GM21529 (cell line): ENCODE measurements at regions not wholly inside any gene's neighbourhood (a gene's known extent, or its start where the extent isn't known, plus 50 kb on each side); places are given as distances from the start of the nearest gene placed in this dataset.

ENCODE experiments used
- ATAC-seq: cut with Tn5 transposase; IDR thresholded peaks from one replicate; pipeline ENCODE4 v1.9.1; 2021; ENCODE audit not compliant: unreplicated experiment

GRCh38 chr21:24188506-24188905 lies 1418.8 kb downstream of the MRPL39 start:
- ATAC-seq = no peak

- no peak for ATAC-seq
These were observed 1424.2 kb downstream of the MRPL39 start for GRCh38 chr21:24183077-24183476.

- ATAC-seq = no peak
These were observed 1428.2 kb downstream of the MRPL39 start for GRCh38 chr21:24179110-24179509.

- no peak for ATAC-seq
These were observed 1432.2 kb downstream of the MRPL39 start for GRCh38 chr21:24175106-24175505.

- no peak for ATAC-seq
These were observed 1435.5 kb downstream of the MRPL39 start for GRCh38 chr21:24171736-24172135.

- ATAC-seq = no peak
These were observed 1443.7 kb downstream of the MRPL39 start for GRCh38 chr21:24163539-24163938.

GRCh38 chr21:24160528-24160927 lies 1446.8 kb downstream of the MRPL39 start:
- no peak for ATAC-seq

- no peak for ATAC-seq
These were observed 1454.1 kb downstream of the MRPL39 start for GRCh38 chr21:24153137-24153536.

- ATAC-seq = no peak
These were observed 1456.5 kb downstream of the MRPL39 start for GRCh38 chr21:24150753-24151152.

- ATAC-seq = no peak
These were observed 1458.8 kb downstream of the MRPL39 start for GRCh38 chr21:24148461-24148860.

- ATAC-seq = no peak
These were observed 1459.6 kb downstream of the MRPL39 start for GRCh38 chr21:24147674-24148073.

- no peak for ATAC-seq
These were observed 1476.2 kb downstream of the MRPL39 start for GRCh38 chr21:24131056-24131455.

- no peak for ATAC-seq
These were observed 1479.6 kb downstream of the MRPL39 start for GRCh38 chr21:24127651-24128050.

- no peak for ATAC-seq
These were observed 1483.5 kb downstream of the MRPL39 start for GRCh38 chr21:24123785-24124184.

GRCh38 chr21:24118738-24119459 lies 1488.4 kb downstream of the MRPL39 start:
- no peak for ATAC-seq

- ATAC-seq = no peak
These were observed 1492.1 kb downstream of the MRPL39 start for GRCh38 chr21:24115141-24115540.

GRCh38 chr21:24112020-24112419 lies 1495.3 kb downstream of the MRPL39 start:
- no peak for ATAC-seq

GRCh38 chr21:24110846-24111245 lies 1496.4 kb downstream of the MRPL39 start:
- ATAC-seq = no peak

- no peak for ATAC-seq
These were observed 1510.1 kb downstream of the MRPL39 start for GRCh38 chr21:24097181-24097580.

- no peak for ATAC-seq
These were observed 1510.6 kb downstream of the MRPL39 start for GRCh38 chr21:24096651-24097050.

- ATAC-seq = no peak
These were observed 1514.2 kb downstream of the MRPL39 start for GRCh38 chr21:24093032-24093431.

GRCh38 chr21:24076179-24076578 lies 1531.1 kb downstream of the MRPL39 start:
- ATAC-seq = no peak

- ATAC-seq = no peak
These were observed 1551.6 kb downstream of the MRPL39 start for GRCh38 chr21:24055696-24056095.
